Pancreas (tissue), 10 donors: ENCODE measurements at regions not wholly inside any gene's neighbourhood (a gene's known extent, or its start where the extent isn't known, plus 50 kb on each side); places are given as distances from the start of the nearest gene placed in this dataset.

Source experiments
- ATAC-seq, 4 donors: fragments of 200-7000 bp; cut with Tn5 transposase; one replicate each; pipeline versions ENCODE4 v1.8.0 to v1.9.1; 2020; ENCODE audit warnings: mild to moderate bottlenecking in 4 of 4, moderate library complexity in 4 of 4
- DNase-seq, 6 donors: peaks; one replicate each; pipeline ENCODE4 v3.0.0-alpha.2; 2020
- FAIRE-seq: peaks from 2 replicates; lab custom pipeline; 2012; peaks lifted over from hg19 to GRCh38; lab: Jason Lieb, UNC
- H3K27ac ChIP-seq, 4 donors: fragments of 200-600 bp; sonication (generic); 1 replicate in 3 of 4; 2 replicates in 1 of 4; pipeline versions ENCODE4 v1.5.0 to v1.8.0; 2020
- H3K27me3 ChIP-seq, 4 donors: fragments of 200-600 bp; one replicate each; pipeline ENCODE4 v1.8.0; 2021
- H3K36me3 ChIP-seq, 3 donors: fragments of 200-600 bp; sonication (generic) in 1 of 3; one replicate each; pipeline versions ENCODE4 v1.5.0 to v1.8.0; 2020 to 2021
- H3K4me1 ChIP-seq, 3 donors: fragments of 200-600 bp; one replicate each; pipeline ENCODE4 v1.8.0; 2021
- H3K4me3 ChIP-seq, 4 donors: fragments of 200-600 bp; sonication (generic) in 2 of 4; one replicate each; pipeline versions ENCODE4 v1.5.0 to v1.8.0; 2020 to 2021
- H3K9me3 ChIP-seq, 4 donors: fragments of 200-600 bp; one replicate each; pipeline ENCODE4 v1.8.0; 2021
- CTCF ChIP-seq, 4 donors: fragments of 200-600 bp; sonication (generic) in 3 of 4; IDR thresholded peaks; one replicate each; pipeline versions ENCODE4 v1.5.0 to v1.8.0; 2021; ENCODE audit warnings: antibody characterized with exemption in 4 of 4
- WGBS, 2 donors: extraction: QIAGEN DNeasy Blood & Tissue Kit; methylation state at CpG; one replicate each; pipeline ENCODE4 v1.1.7; 2013; 5-methylcytosine and 5-hydroxymethylcytosine counted together
- intact Hi-C, 3 donors: fragments of 100-400 bp; cut with DNase I; formaldehyde crosslinking; loops; one replicate each; pipeline versions ENCODE4 v1.11.1 to v1.14.2; 2022
- donor health status: healthy with polysubstance abuse.
- donor health status: DM: no; HTN: no; CAD: no; lungs with moderate emphysema.
- donor health status: DM: no; HTN: no; CAD: no.
- donor health status: control.
- donor health status: control.
- donor health status: Bipolar disorder and iron deficiency.
- donor health status: DM: yes; HTN: yes; CAD: no.
- donor health status: DM: no; HTN: no; CAD: no.
- donor health status: DM: no; HTN: no; CAD: no.
- donor health status: DM: yes; HTN: yes; CAD: no.

GRCh38 chr3:59469948-59470723 is 420.3 kb upstream of the CFAP20DC start:
- DNase-seq (no peak), FAIRE-seq (no peak), ATAC-seq (no peak)
- H3K4me3 ChIP-seq, result no peak overlapping the region
- no peak overlapping the region for H3K27ac ChIP-seq
- H3K36me3 ChIP-seq, result no peaks in the 10 kb centered on the region
- no peaks in the 10 kb centered on the region for H3K9me3 ChIP-seq
- no peaks in the 10 kb centered on the region for H3K27me3 ChIP-seq
- TF ChIP-seq CTCF (IDR thresholded peaks at IDR 0.05), result no peak
- intact Hi-C loops, result no loop called here
- H3K4me1 ChIP-seq, result no peaks in the 10 kb centered on the region
- WGBS, 2 donors, result 94 to 97% methylated on average over 2 of the region's 2 CpGs

GRCh38 chr3:59467476-59467875 is 417.7 kb upstream of the CFAP20DC start:
- H3K27me3 ChIP-seq, result no peaks in the 10 kb centered on the region
- no peak for ATAC-seq
- H3K27ac ChIP-seq, result no peak overlapping the region
- 80 to 82% methylated on average over 4 of the region's 4 CpGs for WGBS, 2 donors
- no peak for FAIRE-seq
- H3K4me3 ChIP-seq, result no peak overlapping the region
- no peak for TF ChIP-seq CTCF (IDR thresholded peaks at IDR 0.05)
- no peak for DNase-seq
- H3K36me3 ChIP-seq, result no peaks in the 10 kb centered on the region
- no peaks in the 10 kb centered on the region for H3K4me1 ChIP-seq
- no peaks in the 10 kb centered on the region for H3K9me3 ChIP-seq
- intact Hi-C loops, result no loop called here

GRCh38 chr3:59464187-59464586 is 414.4 kb upstream of the CFAP20DC start:
- intact Hi-C loops, result no loop called here
- ATAC-seq (no peak), DNase-seq (no peak), FAIRE-seq (no peak)
- H3K9me3 ChIP-seq, result no peaks in the 10 kb centered on the region
- TF ChIP-seq CTCF (IDR thresholded peaks at IDR 0.05), result no peak
- H3K36me3 ChIP-seq, result no peaks in the 10 kb centered on the region
- no peaks in the 10 kb centered on the region for H3K4me1 ChIP-seq
- no peaks in the 10 kb centered on the region for H3K27me3 ChIP-seq
- H3K27ac ChIP-seq, result no peak overlapping the region
- WGBS, 2 donors, result 94% methylated on average over 6 of the region's 6 CpGs
- H3K4me3 ChIP-seq, result no peak overlapping the region

- Histone ChIP-seq H3K36me3 (no peaks in the 10 kb centered on the region), H3K4me1 (no peaks in the 10 kb centered on the region), H3K9me3 (no peaks in the 10 kb centered on the region), H3K27ac (no peak overlapping the region), H3K27me3 (no peaks in the 10 kb centered on the region), H3K4me3 (no peak overlapping the region)
- FAIRE-seq (no peak), DNase-seq (no peak), ATAC-seq (no peak)
- WGBS, 2 donors, result 80 to 81% methylated on average over 5 of the region's 5 CpGs
- no peak for TF ChIP-seq CTCF (IDR thresholded peaks at IDR 0.05)
- intact Hi-C loops, result no loop called here
These were observed 413.4 kb upstream of the CFAP20DC start for GRCh38 chr3:59463253-59463652.

GRCh38 chr3:59460068-59460467 is 410.2 kb upstream of the CFAP20DC start:
- no peak overlapping the region for H3K4me3 ChIP-seq
- ATAC-seq, result no peak
- no peaks in the 10 kb centered on the region for H3K9me3 ChIP-seq
- no peak overlapping the region for H3K27ac ChIP-seq
- WGBS, 2 donors, result 90 to 95% methylated on average over 2 of the region's 2 CpGs
- intact Hi-C loops, result no loop called here
- no peak for FAIRE-seq
- H3K27me3 ChIP-seq, result no peaks in the 10 kb centered on the region
- no peaks in the 10 kb centered on the region for H3K36me3 ChIP-seq
- DNase-seq, result no peak
- TF ChIP-seq CTCF (IDR thresholded peaks at IDR 0.05), result no peak
- no peaks in the 10 kb centered on the region for H3K4me1 ChIP-seq
